ENCODE measurements at regions not wholly inside any gene's neighbourhood (a gene's known extent, or its start where the extent isn't known, plus 50 kb on each side); places are given as distances from the start of the nearest gene placed in this dataset.
"Not testable (repeated sequence)": the region's sequence is repeated elsewhere in the genome, so short reads cannot be mapped to it uniquely, and the experiment has no call there.

DNA sequence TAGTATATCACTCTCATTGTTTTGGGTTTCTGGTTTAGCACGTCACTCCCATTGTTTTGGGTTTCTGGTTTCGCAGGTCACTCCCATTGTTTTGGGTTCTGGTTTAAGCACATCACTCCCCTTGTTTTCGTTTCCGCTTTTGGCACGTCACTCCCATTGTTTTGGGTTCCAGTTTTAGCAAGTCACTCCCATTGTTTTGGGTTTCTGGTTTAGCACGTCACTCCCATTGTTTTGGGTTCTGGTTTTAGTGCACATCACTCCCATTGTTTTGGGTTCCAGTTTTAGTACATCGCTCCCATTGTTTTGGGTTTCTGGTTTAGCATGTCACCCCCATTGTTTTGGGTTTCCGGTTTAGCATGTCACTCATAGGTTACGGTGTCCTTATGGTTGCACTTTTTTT lies 1757.0 kb upstream of the TPTE start:
- H3K9me3 ChIP-seq (replicated peaks; ENCODE audit: control insufficient read depth, insufficient read depth, low read depth, low read length); FAIRE-seq; H3K79me2 ChIP-seq (ENCODE audit: control insufficient read depth, insufficient read depth, low read length); H3K27me3 ChIP-seq (ENCODE audit: control insufficient read depth in 2 of 2, insufficient read depth in 2 of 2, low read length in 2 of 2); H3K4me3 ChIP-seq; H4K20me1 ChIP-seq (replicated peaks; ENCODE audit: control insufficient read depth, insufficient read depth, low read length); ATAC-seq; H3K4me1 ChIP-seq (replicated peaks in 1 of 2; ENCODE audit: control insufficient read depth in 2 of 2, insufficient read depth in 2 of 2, low read length in 2 of 2); in situ Hi-C loops (cut with MboI); POLR2A ChIA-PET; DNase-seq (ENCODE audit: extremely low read depth in 1 of 4, low spot score in 3 of 4); H3K4me2 ChIP-seq (ENCODE audit: insufficient read depth, low read length); intact Hi-C loops (cut with micrococcal nuclease); BruUV-seq (replicated peaks); H3K27ac ChIP-seq (ENCODE audit: extremely low read depth, low read depth, low read length); H3K9me1 ChIP-seq (ENCODE audit: control insufficient read depth, insufficient read depth, low read length); H3K9ac ChIP-seq (ENCODE audit: insufficient read depth in 1 of 2, low read depth in 2 of 2, low read length in 2 of 2); H3K36me3 ChIP-seq (ENCODE audit: control insufficient read depth, insufficient read depth, low read length); CTCF ChIA-PET (ENCODE audit: low intra/inter-chr PET ratio): not testable (repeated sequence)
- WGBS (ENCODE audit: insufficient coverage, low coverage, missing lambda C conversion rate): 25% methylated on average over 9 of the region's 9 CpGs
- peak; percentile 47 for TF ChIP-seq GABPA (tag; conservative IDR thresholded peaks at IDR 0.05; ENCODE audit: low read depth)
- 0 out of 2 replicates have a peak, but pooled peaks have one; percentile 13 for TF ChIP-seq MEF2D (tag; conservative IDR thresholded peaks at IDR 0.05; ENCODE audit: low read depth)
- H2AFZ ChIP-seq (ENCODE audit: low read depth, low read length): peak overlapping the region; percentile 51; the same call in 1 of the 2 replicates

DNA sequence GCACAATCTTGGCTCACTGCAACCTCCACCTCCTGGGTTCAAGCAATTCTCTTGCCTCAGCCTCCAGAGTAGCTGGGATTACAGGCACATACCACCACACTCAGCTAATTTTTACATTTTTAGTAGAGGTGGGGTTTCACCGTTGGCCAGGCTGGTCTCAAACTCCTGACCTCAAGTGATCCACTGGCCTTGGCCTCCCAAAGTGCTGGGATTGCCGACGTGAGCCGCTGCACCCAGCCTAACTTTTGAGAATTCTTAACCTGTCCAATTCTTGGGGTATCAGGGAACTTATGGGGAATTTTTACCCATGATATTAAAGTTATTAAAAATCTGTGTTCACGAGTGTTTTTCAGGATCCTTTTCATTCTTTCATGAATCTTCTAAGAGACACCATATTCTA lies 1755.2 kb upstream of the TPTE start:
- H3K36me3 ChIP-seq (ENCODE audit: control insufficient read depth, insufficient read depth, low read length); DNase-seq (ENCODE audit: extremely low read depth in 1 of 4, low spot score in 3 of 4); H4K20me1 ChIP-seq (replicated peaks; ENCODE audit: control insufficient read depth, insufficient read depth, low read length); H2AFZ ChIP-seq (ENCODE audit: low read depth, low read length); intact Hi-C loops (cut with micrococcal nuclease); H3K9me1 ChIP-seq (ENCODE audit: control insufficient read depth, insufficient read depth, low read length); H3K4me3 ChIP-seq; ATAC-seq; POLR2A ChIA-PET; H3K9me3 ChIP-seq (replicated peaks; ENCODE audit: control insufficient read depth, insufficient read depth, low read depth, low read length); H3K27ac ChIP-seq (ENCODE audit: extremely low read depth, low read depth, low read length); H3K79me2 ChIP-seq (ENCODE audit: control insufficient read depth, insufficient read depth, low read length); FAIRE-seq; H3K27me3 ChIP-seq (ENCODE audit: control insufficient read depth in 2 of 2, insufficient read depth in 2 of 2, low read length in 2 of 2); BruUV-seq (replicated peaks); H3K9ac ChIP-seq (ENCODE audit: insufficient read depth in 1 of 2, low read depth in 2 of 2, low read length in 2 of 2); CTCF ChIA-PET (ENCODE audit: low intra/inter-chr PET ratio); H3K4me2 ChIP-seq (ENCODE audit: insufficient read depth, low read length); H3K4me1 ChIP-seq (replicated peaks in 1 of 2; ENCODE audit: control insufficient read depth in 2 of 2, insufficient read depth in 2 of 2, low read length in 2 of 2); in situ Hi-C loops (cut with MboI): not testable (repeated sequence)
- WGBS (ENCODE audit: insufficient coverage, low coverage, missing lambda C conversion rate): 12% methylated on average over 3 of the region's 5 CpGs
